Caco-2 (cell line): ENCODE measurements at regions not wholly inside any gene's neighbourhood (a gene's known extent, or its start where the extent isn't known, plus 50 kb on each side); places are given as distances from the start of the nearest gene placed in this dataset.

Source experiments
- BruUV-seq: library from RNA; stranded (reverse); fragments of 400-500 nt; replicated peaks from 2 replicates; lab custom pipeline; 2021; lab: Mats Ljungman, UMichigan
- CTCF ChIA-PET: fragments of 300-600 bp; sonication (Branson Sonifier 250); formaldehyde crosslinking; loops from one replicate; lab custom pipeline; 2022; ENCODE audit warnings: antibody characterized with exemption; lab: Charles Lee
- POLR2A ChIA-PET: fragments of 300-600 bp; sonication (Branson Sonifier 250); formaldehyde crosslinking; loops from one replicate; lab custom pipeline; 2022; ENCODE audit warnings: antibody characterized with exemption; lab: Charles Lee
- DNase-seq, 2 experiments: peaks; one replicate each; pipeline versions ENCODE4 v3.0.0 to v3.0.0-alpha.2; 2020 to 2022
- H3K27me3 ChIP-seq: replicated peaks from 2 replicates; pipeline ENCODE4 v1.6.0; 2011; ENCODE audit warnings: low read length; ENCODE audit not compliant: control insufficient read depth, insufficient read depth
- H3K36me3 ChIP-seq: 2 replicates; pipeline ENCODE4 v1.5.1; 2011; ENCODE audit warnings: low read length; ENCODE audit not compliant: control insufficient read depth, insufficient read depth
- H3K4me1 ChIP-seq: fragments of 250-450 bp; sonication (Bioruptor Pico); 2 replicates; pipeline ENCODE4 v1.5.1; 2020; ENCODE audit warnings: mild to moderate bottlenecking
- H3K4me3 ChIP-seq: 2 replicates; pipeline ENCODE4 v1.5.1; 2011; ENCODE audit warnings: low read depth, mild to moderate bottlenecking, control low read depth, low read length
- H3K9me3 ChIP-seq: fragments of 250-450 bp; sonication (Bioruptor Pico); 2 replicates; pipeline ENCODE4 v1.5.1; 2020; ENCODE audit warnings: mild to moderate bottlenecking, moderate library complexity
- H3K27ac Mint-ChIP-seq: one replicate; pipeline ENCODE4 v1.8.0; 2022; ENCODE audit warnings: mixed read lengths; ENCODE audit not compliant: unreplicated experiment
- H3K27me3 Mint-ChIP-seq: one replicate; pipeline ENCODE4 v1.8.0; 2022; ENCODE audit warnings: mixed read lengths; ENCODE audit not compliant: insufficient read depth, unreplicated experiment
- H3K36me3 Mint-ChIP-seq: one replicate; pipeline ENCODE4 v1.8.0; 2022; ENCODE audit warnings: mild to moderate bottlenecking, mixed read lengths; ENCODE audit not compliant: insufficient read depth, unreplicated experiment
- H3K4me1 Mint-ChIP-seq: one replicate; pipeline ENCODE4 v1.8.0; 2022; ENCODE audit warnings: low read depth, mixed read lengths; ENCODE audit not compliant: unreplicated experiment
- H3K4me3 Mint-ChIP-seq: one replicate; pipeline ENCODE4 v1.8.0; 2022; ENCODE audit warnings: mild to moderate bottlenecking, moderate library complexity, mixed read lengths; ENCODE audit not compliant: unreplicated experiment
- H3K9me3 Mint-ChIP-seq: one replicate; pipeline ENCODE4 v1.8.0; 2022; ENCODE audit warnings: mixed read lengths; ENCODE audit not compliant: unreplicated experiment
- intact Hi-C: fragments of 100-400 bp; cut with micrococcal nuclease; formaldehyde crosslinking; loops from one replicate; pipeline ENCODE4 v1.10.0; 2022; ENCODE audit not compliant: unreplicated experiment
- TF ChIP-seq, protein P1 (sequence below), 2 experiments: fragments of 200-600 bp in 1 of 2; IDR thresholded peaks; 1 replicate in 1 of 2; 2 replicates in 1 of 2; pipeline versions ENCODE4 v1.5.1 to v1.8.0; 2011 to 2022; ENCODE audit warnings: antibody characterized with exemption in 1 of 2, control low read depth in 1 of 2, inconsistent platforms in 1 of 2, low read depth in 1 of 2, low read length in 1 of 2, mild to moderate bottlenecking in 1 of 2, moderate library complexity in 1 of 2; ENCODE audit not compliant: insufficient read depth in 1 of 2, severe bottlenecking in 1 of 2, unreplicated experiment in 1 of 2

DNA sequence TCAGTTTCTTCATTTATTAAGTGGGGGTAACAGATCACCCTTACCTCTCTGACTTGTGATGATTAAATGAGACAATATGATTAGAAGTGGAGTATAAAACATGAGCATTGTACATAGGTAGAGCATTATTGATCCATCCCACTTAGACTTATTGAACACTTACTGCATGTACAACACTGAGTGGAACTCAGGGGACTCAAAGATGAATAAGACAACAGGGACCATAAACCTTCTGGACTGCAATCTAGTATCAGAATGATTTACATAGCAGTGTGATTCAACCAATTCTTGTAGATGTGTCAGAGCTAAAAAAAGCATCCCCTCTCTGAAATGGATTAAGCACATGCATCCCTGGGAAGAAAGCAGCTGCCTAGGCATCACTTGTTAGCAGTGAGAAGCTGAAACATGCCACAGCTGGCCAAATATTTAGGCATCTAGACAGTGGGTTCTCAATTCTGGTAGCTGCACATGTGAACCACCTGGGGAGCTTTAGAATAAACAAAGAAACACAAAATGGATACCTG lies 111.5 kb downstream of the CYRIA start:
- H3K36me3 ChIP-seq, result no peaks in the 10 kb centered on the region

DNA sequence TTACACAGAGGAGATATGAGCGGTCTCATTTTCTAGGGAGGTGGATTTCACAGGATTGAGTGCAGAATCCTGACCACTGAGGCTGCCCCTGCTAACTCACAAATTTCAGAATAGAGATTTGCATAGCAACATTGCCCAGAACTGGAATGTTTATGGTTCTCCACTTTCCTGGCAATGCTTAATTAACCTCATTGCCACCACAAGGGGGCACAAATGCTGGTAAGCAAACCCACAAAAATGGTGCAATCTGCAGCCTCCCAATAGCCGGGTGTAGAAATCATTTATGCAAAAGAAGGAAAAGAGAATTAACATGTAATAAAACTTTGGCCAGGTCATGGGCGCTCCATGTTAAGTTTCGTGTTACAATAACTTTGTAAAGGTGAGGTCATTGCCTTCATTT lies 112.4 kb downstream of the CYRIA start:
- intact Hi-C loops, result loop anchor here (1.0 to 2.0 kb wide), 2 partner anchors 56 to 204 kb away; no protein-coding TSS in a partner anchor
- no peaks in the 10 kb centered on the region for H3K36me3 Mint-ChIP-seq
- H3K27me3 Mint-ChIP-seq, result peaks cover 13% of the 10 kb centered on the region
- BruUV-seq, result no TSS peak
- ChIA-PET CTCF (interaction anchor here (0.9 kb wide), 1 partner anchor 56 kb away, joined by 4 read pairs; no protein-coding TSS in a partner anchor), POLR2A (no interaction called here)
- Histone ChIP-seq H3K27me3 (no peaks in the 10 kb centered on the region), H3K4me3 (no peak overlapping the region), H3K9me3 (no peaks in the 10 kb centered on the region), H3K36me3 (no peaks in the 10 kb centered on the region), H3K4me1 (no peaks in the 10 kb centered on the region)
- H3K9me3 Mint-ChIP-seq, result no peaks in the 10 kb centered on the region
- no peak overlapping the region for H3K27ac Mint-ChIP-seq
- TF ChIP-seq, protein P1, sequence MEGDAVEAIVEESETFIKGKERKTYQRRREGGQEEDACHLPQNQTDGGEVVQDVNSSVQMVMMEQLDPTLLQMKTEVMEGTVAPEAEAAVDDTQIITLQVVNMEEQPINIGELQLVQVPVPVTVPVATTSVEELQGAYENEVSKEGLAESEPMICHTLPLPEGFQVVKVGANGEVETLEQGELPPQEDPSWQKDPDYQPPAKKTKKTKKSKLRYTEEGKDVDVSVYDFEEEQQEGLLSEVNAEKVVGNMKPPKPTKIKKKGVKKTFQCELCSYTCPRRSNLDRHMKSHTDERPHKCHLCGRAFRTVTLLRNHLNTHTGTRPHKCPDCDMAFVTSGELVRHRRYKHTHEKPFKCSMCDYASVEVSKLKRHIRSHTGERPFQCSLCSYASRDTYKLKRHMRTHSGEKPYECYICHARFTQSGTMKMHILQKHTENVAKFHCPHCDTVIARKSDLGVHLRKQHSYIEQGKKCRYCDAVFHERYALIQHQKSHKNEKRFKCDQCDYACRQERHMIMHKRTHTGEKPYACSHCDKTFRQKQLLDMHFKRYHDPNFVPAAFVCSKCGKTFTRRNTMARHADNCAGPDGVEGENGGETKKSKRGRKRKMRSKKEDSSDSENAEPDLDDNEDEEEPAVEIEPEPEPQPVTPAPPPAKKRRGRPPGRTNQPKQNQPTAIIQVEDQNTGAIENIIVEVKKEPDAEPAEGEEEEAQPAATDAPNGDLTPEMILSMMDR (IDR thresholded peaks at IDR 0.05; ENCODE audit: insufficient read depth in 1 of 2, low read depth in 1 of 2, low read length in 1 of 2, severe bottlenecking in 1 of 2, unreplicated experiment in 1 of 2), result peak; percentile 63 to 68
- H3K4me3 Mint-ChIP-seq, result no peak overlapping the region
- no peaks in the 10 kb centered on the region for H3K4me1 Mint-ChIP-seq
- DNase-seq, result peak; percentile 51 to 61

More for the DNA sequence above, 111.5 kb downstream of the CYRIA start:
- H3K4me3 ChIP-seq, result no peak overlapping the region
- Mint-ChIP-seq H3K9me3 (no peaks in the 10 kb centered on the region), H3K36me3 (no peaks in the 10 kb centered on the region), H3K4me3 (no peak overlapping the region), H3K4me1 (no peaks in the 10 kb centered on the region), H3K27me3 (peaks cover 11% of the 10 kb centered on the region), H3K27ac (no peak overlapping the region)
- CTCF ChIA-PET, result no interaction called here
- no peaks in the 10 kb centered on the region for H3K9me3 ChIP-seq
- DNase-seq, result no peak
- POLR2A ChIA-PET, result no interaction called here
- TF ChIP-seq, protein P1 (IDR thresholded peaks at IDR 0.05; ENCODE audit: insufficient read depth in 1 of 2, low read depth in 1 of 2, low read length in 1 of 2, severe bottlenecking in 1 of 2, unreplicated experiment in 1 of 2), result no peak
- intact Hi-C loops, result no loop called here
- BruUV-seq, result no TSS peak
- H3K4me1 ChIP-seq, result no peaks in the 10 kb centered on the region
- H3K27me3 ChIP-seq, result no peaks in the 10 kb centered on the region

DNA sequence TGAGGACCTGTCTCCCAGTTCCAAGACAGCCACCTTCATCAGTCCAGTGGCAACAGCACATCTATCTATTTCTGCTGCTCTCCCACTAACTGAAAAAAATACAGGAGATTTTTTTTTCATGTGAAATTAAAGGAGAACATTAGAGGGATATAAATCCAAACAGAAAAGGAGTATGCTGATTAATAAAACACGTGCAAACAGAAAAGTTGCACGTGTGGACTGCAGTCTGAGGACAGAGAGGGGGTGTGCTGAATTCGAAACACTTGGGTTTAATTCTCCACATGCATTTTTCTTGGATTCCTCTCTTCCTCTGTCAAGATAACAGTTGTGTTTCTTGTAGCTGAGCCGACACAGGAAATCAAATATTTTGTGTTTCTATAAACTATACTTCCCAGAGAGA lies 113.4 kb downstream of the CYRIA start:
- Histone ChIP-seq H3K4me3 (no peak overlapping the region), H3K27me3 (no peaks in the 10 kb centered on the region), H3K36me3 (no peaks in the 10 kb centered on the region), H3K4me1 (no peaks in the 10 kb centered on the region), H3K9me3 (no peaks in the 10 kb centered on the region)
- no peaks in the 10 kb centered on the region for H3K36me3 Mint-ChIP-seq
- ChIA-PET CTCF (interaction anchor here (0.9 to 1.2 kb wide), 2 partner anchors 57 to 61 kb away, joined by 4 read pairs; no protein-coding TSS in a partner anchor), POLR2A (no interaction called here)
- BruUV-seq, result no TSS peak
- DNase-seq, result no peak
- H3K27me3 Mint-ChIP-seq, result peaks cover 12% of the 10 kb centered on the region
- no peaks in the 10 kb centered on the region for H3K4me1 Mint-ChIP-seq
- intact Hi-C loops, result loop anchor here (2.0 kb wide), 1 partner anchor 205 kb away; no protein-coding TSS in a partner anchor
- no peak overlapping the region for H3K4me3 Mint-ChIP-seq
- H3K27ac Mint-ChIP-seq, result no peak overlapping the region
- no peaks in the 10 kb centered on the region for H3K9me3 Mint-ChIP-seq
- TF ChIP-seq, protein P1 (IDR thresholded peaks at IDR 0.05; ENCODE audit: insufficient read depth in 1 of 2, low read depth in 1 of 2, low read length in 1 of 2, severe bottlenecking in 1 of 2, unreplicated experiment in 1 of 2), result no peak
